ENCODE measurements at regions not wholly inside any gene's neighbourhood (a gene's known extent, or its start where the extent isn't known, plus 50 kb on each side); places are given as distances from the start of the nearest gene placed in this dataset.

DNA sequence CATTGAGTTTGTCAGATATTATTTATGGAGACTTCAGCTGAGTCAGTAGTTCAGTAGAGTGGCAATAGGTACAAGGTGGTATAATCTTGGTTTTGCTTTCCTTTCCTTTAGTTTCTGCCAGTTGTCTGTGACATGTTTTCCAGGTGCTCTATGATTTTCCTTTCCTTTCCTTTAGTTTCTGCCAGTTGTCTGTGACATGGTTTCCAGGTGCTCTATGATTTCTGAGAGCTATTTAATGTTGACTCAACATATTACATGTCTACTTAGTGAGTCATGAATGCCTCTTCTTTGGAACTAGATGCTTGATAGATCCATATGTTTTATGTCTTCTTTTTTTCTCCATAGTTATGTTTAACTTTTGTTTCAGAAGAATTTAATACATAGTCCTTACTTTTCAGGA, 186.4 kb upstream of the DEFB112 start:
- no peak for DNase-seq

- DNase-seq, result no peak
These were observed 190.1 kb upstream of the DEFB112 start for GRCh38 chr6:50239853-50240252.

DNA sequence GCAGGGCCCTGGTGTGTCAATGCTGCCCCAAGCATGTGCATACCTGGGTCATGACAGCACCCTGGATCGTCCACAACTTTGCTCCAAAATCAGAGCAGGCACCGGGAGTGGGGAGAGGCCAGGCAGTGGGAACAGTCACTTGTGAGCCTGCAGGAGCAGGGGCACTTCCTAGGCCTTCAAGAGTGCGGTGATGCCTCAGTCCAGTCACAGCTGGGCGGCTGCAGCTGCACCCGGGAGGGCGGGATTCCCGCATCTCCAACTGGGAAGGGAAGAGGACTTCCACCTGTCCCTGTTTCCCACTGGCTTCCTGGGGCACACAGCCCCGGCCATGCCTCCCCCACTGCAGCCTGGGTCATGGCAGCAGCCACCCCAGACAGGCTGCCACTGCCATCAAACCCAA, 191.3 kb upstream of the DEFB112 start:
- DNase-seq, result no peak

- DNase-seq, result no peak
These were observed 199.8 kb upstream of the DEFB112 start for GRCh38 chr6:50249493-50249892.

DNA sequence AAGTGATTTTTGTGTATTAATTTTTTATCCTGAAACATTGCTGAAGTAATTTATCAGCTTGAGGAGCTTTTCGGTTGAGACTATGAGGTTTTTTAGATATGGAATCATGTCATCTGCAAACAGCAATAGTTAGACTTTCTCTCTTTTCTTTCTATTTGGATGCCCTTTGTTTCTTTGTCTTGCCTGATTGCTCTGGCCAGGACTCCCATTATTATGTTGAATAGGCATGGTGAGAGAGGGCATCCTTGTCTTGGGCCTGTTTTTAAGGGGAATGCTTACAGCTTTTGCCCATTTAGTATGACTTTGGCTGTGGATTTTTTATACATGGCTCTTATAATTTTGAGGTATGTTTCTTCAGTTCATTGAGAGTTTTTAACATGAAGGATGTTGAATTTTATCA, 207.6 kb upstream of the DEFB112 start:
- no peak for DNase-seq

DNA sequence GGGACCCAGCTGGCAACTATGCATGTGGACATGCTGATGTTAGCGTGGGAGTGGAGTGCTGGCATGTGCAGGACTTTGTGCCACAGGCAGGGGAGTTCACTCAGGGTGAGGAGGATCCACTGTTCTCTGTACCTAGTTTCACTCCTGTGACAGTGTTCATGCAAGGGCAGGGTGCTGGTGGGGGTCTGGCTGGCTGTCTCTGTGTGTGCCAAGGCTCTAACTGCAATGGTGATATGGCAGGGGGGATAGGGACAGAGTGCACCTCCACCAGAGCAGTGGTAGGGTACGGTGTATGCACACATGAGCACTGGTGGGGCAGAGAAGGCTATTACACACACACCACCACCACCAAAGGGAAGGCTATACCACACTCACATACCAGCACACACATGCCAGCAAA, 210.2 kb upstream of the DEFB112 start:
- DNase-seq, result no peak

DNA sequence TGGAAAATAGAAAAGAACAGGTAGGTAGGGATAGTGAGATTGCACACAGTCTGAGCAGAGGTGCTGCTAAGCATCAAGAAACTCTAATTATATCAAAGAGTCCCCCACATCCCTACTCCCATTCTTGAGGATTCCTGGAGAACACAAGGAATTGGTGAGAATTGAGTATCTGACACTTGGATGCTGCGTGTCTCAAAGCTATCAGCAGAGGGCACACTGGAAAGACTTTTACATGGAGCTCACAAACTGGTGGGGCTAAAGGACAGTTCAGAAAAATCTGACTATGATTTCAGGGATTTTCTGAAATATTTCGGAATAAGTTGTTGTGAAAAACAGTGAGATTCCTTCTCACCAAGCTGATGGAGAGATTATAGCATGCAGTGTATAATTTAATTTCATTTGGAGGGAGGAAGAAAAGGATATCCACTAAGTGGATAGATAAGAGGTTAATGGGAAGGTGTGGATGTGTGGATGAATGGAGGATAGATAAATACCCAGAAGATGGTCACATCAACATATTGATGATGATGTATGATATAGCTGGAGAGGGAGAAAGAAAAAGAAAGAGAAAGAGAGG, 215.4 kb upstream of the DEFB112 start:
- no peak for DNase-seq

- DNase-seq, result no peak
These were observed 220.7 kb upstream of the DEFB112 start for GRCh38 chr6:50270415-50270814.

- no peak for DNase-seq
These were observed 221.5 kb upstream of the DEFB112 start for GRCh38 chr6:50271266-50271665.

- no peak for DNase-seq
These were observed 222.1 kb upstream of the DEFB112 start for GRCh38 chr6:50271817-50272216.

DNA sequence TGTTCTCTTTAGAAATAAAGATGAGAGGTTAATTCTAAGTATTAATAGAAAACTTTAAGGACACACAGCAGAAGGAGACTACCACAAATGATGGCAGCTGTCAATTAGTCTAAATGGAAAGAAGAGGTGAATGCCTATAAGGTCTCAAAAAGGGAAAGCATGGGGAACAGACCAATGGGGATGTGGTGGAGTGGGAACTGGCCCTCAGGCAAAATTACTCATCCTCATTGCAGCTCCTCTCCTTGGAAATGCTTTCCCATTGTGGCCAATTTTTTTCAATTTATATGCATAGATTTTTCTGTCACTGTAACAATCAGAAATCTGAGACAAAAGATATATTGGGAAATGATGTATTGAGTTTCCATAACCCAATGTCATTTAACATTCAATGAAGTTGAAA, 222.9 kb upstream of the DEFB112 start:
- DNase-seq, result no peak

DNA sequence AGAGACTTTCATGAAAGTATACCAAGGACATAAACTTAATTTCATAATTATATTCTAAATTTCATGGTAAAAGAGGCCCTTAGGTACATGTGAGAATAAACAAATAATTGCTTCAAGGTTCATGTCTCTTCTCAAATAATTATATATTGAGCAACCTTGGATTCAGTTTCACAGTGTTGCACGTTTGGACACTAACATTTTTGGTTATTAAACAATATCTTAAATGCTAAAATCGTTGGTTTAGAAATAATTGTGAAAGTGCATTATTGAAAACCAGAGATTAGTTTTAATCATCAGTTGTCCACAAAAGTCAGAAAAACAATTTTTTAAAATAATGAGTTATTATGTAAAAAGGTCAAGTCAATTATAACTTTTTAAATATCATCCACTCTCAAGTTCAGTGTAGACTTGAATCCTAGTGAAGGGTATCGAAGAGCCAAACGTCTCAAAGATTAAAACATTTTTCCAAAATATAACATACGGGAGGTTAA, 227.1 kb upstream of the DEFB112 start:
- DNase-seq, result no peak

GRCh38 chr6:50277774-50278173, 228.0 kb upstream of the DEFB112 start:
- no peak for DNase-seq

DNA sequence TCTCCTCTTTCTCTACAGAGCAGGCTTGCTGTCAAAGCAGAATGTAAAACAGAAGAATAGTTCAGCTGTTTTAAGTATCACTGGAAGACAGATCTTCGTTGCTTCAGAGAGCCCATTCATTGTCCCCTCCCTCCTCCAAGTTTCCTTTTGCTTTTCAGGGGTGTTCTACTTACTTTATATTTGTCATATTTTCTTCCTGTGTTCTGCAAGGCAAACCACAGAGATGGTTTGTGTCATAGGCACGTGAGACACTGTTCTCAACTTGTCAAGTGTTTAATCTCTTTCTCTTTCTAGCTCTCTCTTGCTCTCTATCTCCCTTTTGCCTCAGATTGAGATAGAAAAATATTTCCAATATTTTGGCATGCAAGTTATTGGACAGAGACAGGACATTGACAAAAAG, 228.9 kb upstream of the DEFB112 start:
- DNase-seq, result no peak

DNA sequence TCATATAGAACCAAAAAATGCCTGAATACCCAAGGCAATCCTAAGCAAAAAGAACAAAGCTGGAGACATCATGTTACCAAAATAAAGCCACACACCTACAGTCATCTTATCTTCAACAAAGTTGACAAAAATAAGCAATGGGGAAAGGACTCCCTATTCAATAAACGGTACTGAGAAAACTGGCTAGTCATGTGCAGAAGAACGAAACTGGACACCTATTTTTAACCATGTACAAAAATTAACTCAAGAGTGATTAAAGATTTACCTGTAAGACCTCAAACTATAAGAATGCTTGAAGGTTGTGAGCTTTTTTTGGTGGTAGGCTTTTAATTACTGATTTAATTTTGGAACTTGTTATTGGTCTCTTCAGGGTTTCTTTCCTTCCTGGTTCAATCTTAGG, 236.0 kb upstream of the DEFB112 start:
- no peak for DNase-seq

GRCh38 chr6:50288241-50288640, 238.5 kb upstream of the DEFB112 start:
- DNase-seq, result no peak

DNA sequence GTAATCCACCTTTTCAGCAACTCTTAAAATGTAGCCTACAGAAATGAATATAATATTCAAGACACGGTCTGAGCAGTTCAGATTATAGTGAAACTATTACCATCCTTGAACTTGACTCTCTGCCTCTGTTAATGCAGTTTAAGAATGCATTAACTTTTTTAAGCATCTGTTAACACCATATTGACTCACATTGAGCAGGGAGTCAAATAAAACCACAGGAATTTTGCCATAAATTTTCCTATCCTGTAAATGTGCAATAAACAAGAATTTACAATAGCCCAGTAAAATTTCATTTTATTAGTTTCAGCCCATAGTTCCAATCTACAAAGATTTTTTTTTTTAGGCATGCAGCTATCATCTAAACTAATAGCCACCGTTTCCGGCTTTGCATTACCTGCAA, 239.2 kb upstream of the DEFB112 start:
- no peak for DNase-seq

DNA sequence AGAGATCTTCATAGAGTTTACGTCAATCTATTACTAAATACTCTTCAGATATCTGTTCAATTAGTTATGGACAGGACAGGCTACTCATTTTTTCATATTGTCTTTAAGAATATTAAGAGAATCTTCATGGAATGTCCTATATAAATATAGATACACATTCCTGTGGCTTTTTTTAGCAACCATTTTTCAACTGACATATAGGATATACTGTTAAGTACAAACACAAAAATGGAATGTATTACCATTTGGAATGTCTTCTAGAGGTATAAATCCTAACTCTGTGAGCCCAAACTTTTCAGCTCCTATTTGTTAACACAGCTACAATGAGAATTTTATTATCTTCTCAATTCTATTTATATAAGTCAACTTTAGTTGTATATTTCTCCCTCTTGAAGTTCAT, 239.6 kb upstream of the DEFB112 start:
- no peak for DNase-seq

- no peak for DNase-seq
These were observed 251.6 kb upstream of the DEFB112 start for GRCh38 chr6:50301307-50301706.

DNA sequence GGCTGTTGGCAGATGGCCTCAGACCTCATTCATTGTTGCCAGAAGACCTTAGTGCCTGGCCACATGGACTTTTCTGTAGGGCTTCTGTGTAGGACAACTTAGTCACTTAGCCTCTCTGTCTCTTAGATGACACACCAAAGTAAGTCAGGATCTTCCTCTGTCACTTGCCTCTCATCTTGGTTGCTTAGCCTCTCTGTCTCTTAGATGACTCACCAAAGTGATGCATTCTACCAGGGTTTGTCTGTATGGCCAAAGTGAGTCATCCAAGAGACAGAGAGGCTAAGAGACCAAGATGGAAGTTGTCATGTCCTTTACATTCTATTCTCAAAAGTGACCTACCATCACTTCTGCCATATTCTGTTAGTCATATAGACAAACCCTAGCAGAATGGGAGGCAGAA, 255.9 kb upstream of the DEFB112 start:
- DNase-seq, result no peak

DNA sequence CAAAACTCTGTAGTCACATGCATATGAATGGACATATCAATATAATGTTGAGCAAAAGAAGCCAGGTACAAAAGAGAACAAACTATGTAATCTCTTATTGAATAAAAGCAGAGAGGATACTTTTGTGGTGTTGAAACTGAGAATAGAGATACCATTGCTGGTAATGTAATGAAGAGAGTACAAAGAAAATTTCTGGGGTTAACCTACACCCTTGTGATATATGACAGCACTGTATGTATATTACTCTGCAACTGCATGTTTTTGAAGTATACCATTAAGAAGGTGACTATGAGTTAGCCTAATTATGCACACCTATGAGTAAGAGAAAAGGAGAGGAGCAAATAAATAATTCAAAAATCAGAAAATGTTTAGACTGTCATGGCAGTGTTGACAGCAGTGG, 268.8 kb upstream of the DEFB112 start:
- DNase-seq, result no peak

DNA sequence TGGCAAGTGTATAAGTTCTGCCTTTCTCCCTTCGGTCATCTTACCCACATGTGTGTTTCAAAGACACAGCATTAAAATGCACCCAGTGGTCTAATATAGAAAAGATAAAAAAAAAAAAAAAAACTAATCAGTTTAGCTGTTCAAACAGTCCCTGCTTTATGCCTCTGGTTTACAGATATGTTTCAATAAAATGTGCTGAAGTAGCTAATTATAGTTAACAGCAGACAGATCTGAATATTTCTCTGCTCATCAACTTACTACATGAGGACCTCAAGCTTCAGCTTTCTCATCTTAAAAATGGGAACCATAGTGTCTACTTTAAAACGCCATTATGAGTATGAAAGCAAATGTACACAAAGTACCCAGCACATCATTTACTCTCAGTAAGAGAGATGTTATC, 280.6 kb upstream of the DEFB112 start:
- no peak for DNase-seq

DNA sequence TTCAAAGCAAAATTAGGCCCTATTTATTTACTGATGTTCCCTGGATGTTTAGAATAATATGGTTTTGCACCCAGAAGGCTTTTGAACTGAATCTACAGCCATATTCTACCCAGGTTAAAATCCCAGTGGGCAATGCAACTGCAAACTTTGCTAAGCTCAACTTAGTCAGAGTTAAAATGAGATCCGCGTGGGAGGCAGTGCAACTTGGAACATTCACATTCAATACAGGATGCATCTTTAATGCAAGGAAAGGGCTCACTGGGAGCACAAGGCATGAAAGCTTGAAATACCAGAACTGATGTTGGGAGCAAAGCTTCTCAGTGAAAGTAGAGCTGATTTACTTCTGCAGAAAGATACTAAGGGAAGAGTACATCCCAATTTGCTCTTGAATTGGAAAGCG, 281.2 kb upstream of the DEFB112 start:
- DNase-seq, result no peak

- DNase-seq, result no peak
These were observed 284.0 kb upstream of the DEFB112 start for GRCh38 chr6:50333696-50334095.

DNA sequence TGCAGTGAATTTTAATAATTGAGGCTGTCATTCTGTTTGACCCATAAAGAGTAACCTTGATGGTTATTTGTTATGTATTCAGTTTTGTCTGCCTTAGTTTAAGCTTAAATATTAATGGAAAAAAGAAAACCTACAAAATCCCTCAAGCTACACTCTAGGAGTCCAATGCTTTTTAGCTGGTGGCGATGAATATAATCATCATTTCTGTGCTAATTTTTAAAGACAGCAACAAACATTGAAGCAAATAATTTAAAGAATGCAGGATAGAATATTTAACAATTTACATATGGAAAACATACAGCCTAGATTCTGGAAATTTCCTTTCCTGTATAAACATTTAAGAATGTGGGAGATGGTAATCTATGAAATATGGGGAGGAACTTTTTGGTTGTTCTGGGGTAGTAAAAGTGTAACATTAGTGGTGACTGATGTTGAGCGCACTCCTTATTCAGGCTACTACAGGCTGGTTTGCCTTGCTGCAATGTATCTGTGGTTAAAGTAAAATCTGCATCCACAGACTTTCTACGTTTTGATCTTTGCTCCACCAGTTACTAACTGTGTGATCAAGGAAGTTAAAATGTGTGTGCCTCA, 287.9 kb upstream of the DEFB112 start:
- DNase-seq, result no peak
